HepG2 (cell line): ENCODE measurements at regions not wholly inside any gene's neighbourhood (a gene's known extent, or its start where the extent isn't known, plus 50 kb on each side); places are given as distances from the start of the nearest gene placed in this dataset.
"Not testable (repeated sequence)": the region's sequence is repeated elsewhere in the genome, so short reads cannot be mapped to it uniquely, and the experiment has no call there.

ENCODE experiments used
- ATAC-seq: fragments of 200-7000 bp; cut with Tn5 transposase; 3 replicates; pipeline ENCODE4 v1.9.1; 2020; ENCODE audit warnings: mild to moderate bottlenecking, moderate library complexity
- BruUV-seq: library from RNA; stranded (reverse); fragments of 400-500 nt; replicated peaks from 2 replicates; lab custom pipeline; 2021; lab: Mats Ljungman, UMichigan
- CTCF ChIA-PET: fragments of 300-600 bp; formaldehyde crosslinking; extraction: SDS; loops from one replicate; lab custom pipeline; 2021; ENCODE audit warnings: low total read pairs, inconsistent platforms, low intra/inter-chr PET ratio; lab: Yijun Ruan, JAX
- POLR2A ChIA-PET: fragments of 350-600 bp; sonication (Branson Sonifier 250); formaldehyde crosslinking; loops from one replicate; lab custom pipeline; 2020; ENCODE audit warnings: antibody characterized with exemption, inconsistent platforms; lab: Yijun Ruan, JAX
- DNase-seq: peaks from one replicate; pipeline ENCODE4 v3.0.0-alpha.2; 2015; ENCODE audit warnings: low spot score
- FAIRE-seq: peaks from 3 replicates; lab custom pipeline; 2011; peaks lifted over from hg19 to GRCh38; lab: Jason Lieb, UNC
- H2AFZ ChIP-seq: one replicate; pipeline ENCODE4 v1.6.1; 2011; ENCODE audit warnings: low read length, inconsistent platforms
- H3K27ac ChIP-seq: fragments of 300-600 bp; 3 replicates; pipeline ENCODE4 v1.8.0; 2011; ENCODE audit warnings: mixed run types, mild to moderate bottlenecking, mixed read lengths, low read length, inconsistent platforms; ENCODE audit not compliant: insufficient read depth; ENCODE audit errors: extremely low read length
- H3K27me3 ChIP-seq, 2 experiments: fragments of 200-600 bp in 1 of 2; 2 replicates in 1 of 2; 3 replicates in 1 of 2; pipeline versions ENCODE4 v1.6.0 to v1.8.0; 2011; ENCODE audit warnings: low read length in 2 of 2, mild to moderate bottlenecking in 2 of 2, moderate library complexity in 2 of 2, inconsistent platforms in 1 of 2; ENCODE audit not compliant: insufficient read depth in 2 of 2, control insufficient read depth in 1 of 2
- H3K36me3 ChIP-seq, 2 experiments: fragments of 200-600 bp in 1 of 2; replicated peaks in 1 of 2; 2 replicates in 1 of 2; 3 replicates in 1 of 2; pipeline versions ENCODE4 v1.5.1 to v1.8.0; 2011; ENCODE audit warnings: low read length in 2 of 2, inconsistent platforms in 1 of 2; ENCODE audit not compliant: insufficient read depth in 2 of 2, control insufficient read depth in 1 of 2
- H3K4me1 ChIP-seq: 2 replicates; pipeline ENCODE4 v1.5.1; 2012; ENCODE audit warnings: low read length, inconsistent platforms; ENCODE audit not compliant: insufficient read depth
- H3K4me2 ChIP-seq: 2 replicates; pipeline ENCODE4 v1.6.0; 2011; ENCODE audit warnings: low read depth, low read length, inconsistent platforms
- H3K4me3 ChIP-seq, 3 experiments: fragments of 200-600 bp in 1 of 3; sonication (generic), shearing (Covaris generic) in 1 of 3; replicated peaks in 1 of 3; 2 replicates each; pipeline ENCODE4 v1.5.1; 2011 to 2016; ENCODE audit warnings: low read length in 3 of 3, inconsistent platforms in 2 of 3, low read depth in 2 of 3, mild to moderate bottlenecking in 2 of 3, control low read depth in 1 of 3, mixed read lengths in 1 of 3; ENCODE audit not compliant: insufficient read depth in 1 of 3
- H3K79me2 ChIP-seq: one replicate; pipeline ENCODE4 v1.6.1; 2011; ENCODE audit warnings: low read length, inconsistent platforms; ENCODE audit not compliant: insufficient read depth
- H3K9ac ChIP-seq: 2 replicates; pipeline ENCODE4 v1.6.0; 2011; ENCODE audit warnings: mild to moderate bottlenecking, low read depth, low read length, inconsistent platforms; ENCODE audit not compliant: insufficient read depth
- H3K9me3 ChIP-seq: 2 replicates; pipeline ENCODE4 v1.5.1; 2012; ENCODE audit warnings: mild to moderate bottlenecking, low read length
- H4K20me1 ChIP-seq: 2 replicates; pipeline ENCODE4 v1.6.0; 2011; ENCODE audit warnings: inconsistent platforms, mild to moderate bottlenecking, low read length, moderate library complexity; ENCODE audit not compliant: insufficient read depth
- CBFB ChIP-seq: sonication (generic); formaldehyde crosslinking; IDR thresholded peaks from 2 replicates; pipeline ENCODE4 v1.4.0; 2020; ENCODE audit warnings: missing genetic modification reagents
- IRF9 ChIP-seq: sonication (generic); formaldehyde crosslinking; IDR thresholded peaks from 2 replicates; pipeline ENCODE4 v1.8.0; 2022; ENCODE audit warnings: missing genetic modification reagents, mild to moderate bottlenecking, borderline replicate concordance
- NBN ChIP-seq: fragments of 450-650 bp; conservative IDR thresholded peaks from 2 replicates; pipeline ENCODE4 v1.6.1; 2017
- NCOA1 ChIP-seq: sonication (generic); formaldehyde crosslinking; IDR thresholded peaks from 2 replicates; pipeline ENCODE4 v1.9.0; 2021; ENCODE audit warnings: missing genetic modification reagents
- PAXIP1 ChIP-seq: sonication (generic); formaldehyde crosslinking; conservative IDR thresholded peaks from 2 replicates; pipeline ENCODE4 v1.4.0; 2020; ENCODE audit warnings: mild to moderate bottlenecking, missing genetic modification reagents, moderate library complexity
- THAP8 ChIP-seq: sonication (generic); formaldehyde crosslinking; IDR thresholded peaks from 2 replicates; pipeline ENCODE4 v1.5.1; 2020; ENCODE audit warnings: missing genetic modification reagents, mild to moderate bottlenecking, borderline replicate concordance
- ZFP82 ChIP-seq: sonication (generic); formaldehyde crosslinking; IDR thresholded peaks from 2 replicates; pipeline ENCODE4 v1.5.1; 2020; ENCODE audit warnings: mild to moderate bottlenecking, missing genetic modification reagents, borderline replicate concordance
- ZNF292 ChIP-seq: sonication (generic); formaldehyde crosslinking; IDR thresholded peaks from 2 replicates; pipeline ENCODE4 v1.8.1; 2022; ENCODE audit warnings: mild to moderate bottlenecking, low read depth, missing genetic modification reagents, borderline replicate concordance
- ZNF33B ChIP-seq: sonication (generic); formaldehyde crosslinking; IDR thresholded peaks from 2 replicates; pipeline ENCODE4 v1.5.1; 2020; ENCODE audit warnings: mild to moderate bottlenecking, missing genetic modification reagents
- WGBS: methylation state at CpG from one replicate; pipeline ENCODE4 v1.1.6; 2017; ENCODE audit warnings: low lambda C conversion rate; 5-methylcytosine and 5-hydroxymethylcytosine counted together
- in situ Hi-C: cut with HindIII; loops from 2 replicates; pipeline ENCODE4 v1.10.0; 2017; ENCODE audit warnings: low pct_unique_long_range_greater_than_20kb; ENCODE audit not compliant: extremely low pct_ligation_motif_present
- intact Hi-C: fragments of 100-400 bp; cut with micrococcal nuclease; formaldehyde crosslinking; loops from one replicate; pipeline ENCODE4 v1.10.0; 2022; ENCODE audit not compliant: unreplicated experiment

- TF ChIP-seq THAP8 (CRISPR knock-in tag): no peak
- TF ChIP-seq IRF9 (CRISPR knock-in tag): no peak
- TF ChIP-seq, all 625 proteins: peak for 0
These were observed 159.6 kb upstream of the C14orf180 start (continued) for GRCh38 chr14:104419865-104420505.

- FAIRE-seq, H3K4me1 ChIP-seq, ATAC-seq, H3K9me3 ChIP-seq, H3K27ac ChIP-seq, CTCF ChIA-PET, intact Hi-C loops, H3K9ac ChIP-seq, in situ Hi-C loops, H3K4me3 ChIP-seq, H3K4me2 ChIP-seq, H3K36me3 ChIP-seq, DNase-seq, POLR2A ChIA-PET, H4K20me1 ChIP-seq, H3K79me2 ChIP-seq, BruUV-seq, H2AFZ ChIP-seq: not testable (repeated sequence)
- WGBS: 10% methylated on average over 1 of the region's 3 CpGs
- peaks cover 13 to 33% of the 10 kb centered on the region in 2 experiments; a peak in 4 of 5 replicates for H3K27me3 ChIP-seq
These were observed 159.0 kb upstream of the C14orf180 start for GRCh38 chr14:104420523-104420922.

- no peak overlapping the region for H2AFZ ChIP-seq
- 2% methylated on average over 10 of the region's 13 CpGs for WGBS
- H3K4me3 ChIP-seq: no peak overlapping the region
- H3K27ac ChIP-seq: no peak overlapping the region
- no peaks in the 10 kb centered on the region for H3K4me1 ChIP-seq
- no peaks in the 10 kb centered on the region for H4K20me1 ChIP-seq
- in situ Hi-C loops: no loop called here
- ATAC-seq (no peak), FAIRE-seq (no peak), DNase-seq (no peak)
- POLR2A ChIA-PET: no interaction called here
- TF ChIP-seq ZNF292 (CRISPR knock-in tag): no peak
- no peak for TF ChIP-seq CBFB
- no peak for TF ChIP-seq ZFP82 (CRISPR knock-in tag)
- no peak for TF ChIP-seq PAXIP1 (CRISPR knock-in tag)
- TF ChIP-seq ZNF33B: no peak
- no peak for TF ChIP-seq NCOA1 (CRISPR knock-in tag)
- TF ChIP-seq NBN: no peak
- CTCF ChIA-PET: no interaction called here
- H3K9me3 ChIP-seq: no peaks in the 10 kb centered on the region
- no TSS peak for BruUV-seq
- H3K9ac ChIP-seq: no peak overlapping the region
- H3K79me2 ChIP-seq: no peaks in the 10 kb centered on the region
- no peaks in the 10 kb centered on the region for H3K36me3 ChIP-seq
- no peak overlapping the region for H3K4me2 ChIP-seq
- intact Hi-C loops: no loop called here
- H3K27me3 ChIP-seq: peaks cover 13 to 38% of the 10 kb centered on the region in 2 experiments; a peak in 4 of 5 replicates
These were observed 158.6 kb upstream of the C14orf180 start for GRCh38 chr14:104420990-104421389.
